Peyer's patch (tissue), 4 donors: ENCODE measurements at regions not wholly inside any gene's neighbourhood (a gene's known extent, or its start where the extent isn't known, plus 50 kb on each side); places are given as distances from the start of the nearest gene placed in this dataset.
A peak's percentile ranks its signal among the peaks of the same experiment; 100 is the strongest.

Experiments
- DNase-seq, 3 donors: peaks; one replicate each; pipeline ENCODE4 v3.0.0-alpha.2; 2017 to 2019
- H3K27ac ChIP-seq, 4 donors: fragments of 200-600 bp; sonication (generic); one replicate each; pipeline ENCODE4 v1.5.1; 2016 to 2019
- H3K27me3 ChIP-seq, 2 donors: fragments of 200-600 bp; sonication (generic); one replicate each; pipeline ENCODE4 v1.5.1; 2019
- H3K36me3 ChIP-seq, 3 donors: fragments of 200-600 bp; sonication (generic); one replicate each; pipeline ENCODE4 v1.5.1; 2016 to 2019
- H3K4me1 ChIP-seq, 4 donors: fragments of 200-600 bp; sonication (generic); one replicate each; pipeline ENCODE4 v1.5.1; 2016 to 2019
- H3K4me3 ChIP-seq, 4 donors: fragments of 200-600 bp; sonication (generic); 1 replicate in 3 of 4; 2 replicates in 1 of 4; pipeline ENCODE4 v1.5.1; 2016 to 2019; ENCODE audit warnings: mild to moderate bottlenecking in 1 of 4
- H3K9me3 ChIP-seq, 4 donors: fragments of 200-600 bp; sonication (generic); one replicate each; pipeline ENCODE4 v1.5.1; 2016 to 2019; ENCODE audit warnings: mild to moderate bottlenecking in 1 of 4
- POLR2A ChIP-seq, 2 donors: fragments of 450-650 bp; IDR thresholded peaks; one replicate each; pipeline ENCODE4 v1.5.1; 2017; ENCODE audit warnings: antibody characterized with exemption in 2 of 2, mild to moderate bottlenecking in 2 of 2, moderate library complexity in 2 of 2
- TF ChIP-seq, protein P1 (sequence below), 6 experiments: fragments of 450-650 bp in 4 of 6; fragments of 200-600 bp in 2 of 6; sonication (generic) in 1 of 6; IDR thresholded peaks; one replicate each; pipeline ENCODE4 v1.5.1; 2017 to 2019; ENCODE audit warnings: antibody characterized with exemption in 6 of 6, mild to moderate bottlenecking in 3 of 6, moderate library complexity in 1 of 6

DNA sequence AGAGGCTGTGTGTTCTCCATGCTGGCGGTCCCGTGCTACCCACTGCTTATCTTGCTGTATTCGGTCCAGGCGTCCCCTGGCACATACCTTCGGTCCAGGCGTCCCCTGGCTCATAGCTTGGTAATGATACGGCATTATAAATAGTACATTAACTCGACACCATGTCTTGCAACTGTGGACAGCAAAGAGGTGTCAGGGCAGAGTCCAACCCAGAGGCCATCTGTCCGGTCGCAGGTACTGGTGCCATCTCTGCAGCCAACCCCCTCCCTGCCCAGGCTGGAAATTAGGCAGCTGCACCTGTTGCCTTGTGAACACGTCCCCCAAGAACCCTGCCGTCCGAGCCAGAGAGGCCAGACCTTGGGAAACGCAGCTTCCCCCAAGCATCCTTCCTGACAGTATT is 634.3 kb downstream of the BRD1 start:
- no peak for TF ChIP-seq POLR2A (IDR thresholded peaks at IDR 0.05)
- TF ChIP-seq, protein P1, sequence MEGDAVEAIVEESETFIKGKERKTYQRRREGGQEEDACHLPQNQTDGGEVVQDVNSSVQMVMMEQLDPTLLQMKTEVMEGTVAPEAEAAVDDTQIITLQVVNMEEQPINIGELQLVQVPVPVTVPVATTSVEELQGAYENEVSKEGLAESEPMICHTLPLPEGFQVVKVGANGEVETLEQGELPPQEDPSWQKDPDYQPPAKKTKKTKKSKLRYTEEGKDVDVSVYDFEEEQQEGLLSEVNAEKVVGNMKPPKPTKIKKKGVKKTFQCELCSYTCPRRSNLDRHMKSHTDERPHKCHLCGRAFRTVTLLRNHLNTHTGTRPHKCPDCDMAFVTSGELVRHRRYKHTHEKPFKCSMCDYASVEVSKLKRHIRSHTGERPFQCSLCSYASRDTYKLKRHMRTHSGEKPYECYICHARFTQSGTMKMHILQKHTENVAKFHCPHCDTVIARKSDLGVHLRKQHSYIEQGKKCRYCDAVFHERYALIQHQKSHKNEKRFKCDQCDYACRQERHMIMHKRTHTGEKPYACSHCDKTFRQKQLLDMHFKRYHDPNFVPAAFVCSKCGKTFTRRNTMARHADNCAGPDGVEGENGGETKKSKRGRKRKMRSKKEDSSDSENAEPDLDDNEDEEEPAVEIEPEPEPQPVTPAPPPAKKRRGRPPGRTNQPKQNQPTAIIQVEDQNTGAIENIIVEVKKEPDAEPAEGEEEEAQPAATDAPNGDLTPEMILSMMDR (IDR thresholded peaks at IDR 0.05): no peak

DNA sequence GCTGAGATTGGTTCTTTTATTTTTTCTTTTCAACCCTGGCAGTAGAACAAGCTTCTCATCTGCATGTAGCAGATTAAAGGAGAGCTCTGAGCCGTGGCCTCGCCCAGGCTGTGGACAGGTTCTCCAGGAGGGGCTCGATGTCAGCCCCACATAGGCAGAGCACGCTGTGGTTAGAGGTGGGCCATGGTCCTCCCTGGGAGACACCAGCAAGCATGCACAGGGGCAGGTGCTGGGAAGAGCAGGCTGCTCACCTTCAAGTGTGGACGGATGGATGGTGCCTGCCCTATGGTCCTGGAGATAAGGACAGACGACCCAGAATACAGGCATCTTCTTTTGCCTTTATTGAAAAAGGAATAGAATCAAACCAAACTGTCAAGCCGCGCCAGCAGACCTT is 634.8 kb downstream of the BRD1 start:
- Histone ChIP-seq H3K9me3 (no peaks in the 10 kb centered on the region), H3K27me3 (no peaks in the 10 kb centered on the region), H3K36me3 (no peaks in the 10 kb centered on the region), H3K27ac (no peak overlapping the region), H3K4me1 (no peaks in the 10 kb centered on the region), H3K4me3 (no peak overlapping the region)
- no peak for TF ChIP-seq POLR2A (IDR thresholded peaks at IDR 0.05)
- TF ChIP-seq, protein P1 (IDR thresholded peaks at IDR 0.05): no peak
- no peak for DNase-seq

More for the DNA sequence above, 634.3 kb downstream of the BRD1 start:
- H3K4me1 ChIP-seq: no peaks in the 10 kb centered on the region
- H3K36me3 ChIP-seq: no peaks in the 10 kb centered on the region
- peak in 1 of 3 donors; percentile 16 for DNase-seq
- no peaks in the 10 kb centered on the region for H3K9me3 ChIP-seq
- no peak overlapping the region for H3K27ac ChIP-seq
- no peak overlapping the region for H3K4me3 ChIP-seq
- H3K27me3 ChIP-seq: no peaks in the 10 kb centered on the region

DNA sequence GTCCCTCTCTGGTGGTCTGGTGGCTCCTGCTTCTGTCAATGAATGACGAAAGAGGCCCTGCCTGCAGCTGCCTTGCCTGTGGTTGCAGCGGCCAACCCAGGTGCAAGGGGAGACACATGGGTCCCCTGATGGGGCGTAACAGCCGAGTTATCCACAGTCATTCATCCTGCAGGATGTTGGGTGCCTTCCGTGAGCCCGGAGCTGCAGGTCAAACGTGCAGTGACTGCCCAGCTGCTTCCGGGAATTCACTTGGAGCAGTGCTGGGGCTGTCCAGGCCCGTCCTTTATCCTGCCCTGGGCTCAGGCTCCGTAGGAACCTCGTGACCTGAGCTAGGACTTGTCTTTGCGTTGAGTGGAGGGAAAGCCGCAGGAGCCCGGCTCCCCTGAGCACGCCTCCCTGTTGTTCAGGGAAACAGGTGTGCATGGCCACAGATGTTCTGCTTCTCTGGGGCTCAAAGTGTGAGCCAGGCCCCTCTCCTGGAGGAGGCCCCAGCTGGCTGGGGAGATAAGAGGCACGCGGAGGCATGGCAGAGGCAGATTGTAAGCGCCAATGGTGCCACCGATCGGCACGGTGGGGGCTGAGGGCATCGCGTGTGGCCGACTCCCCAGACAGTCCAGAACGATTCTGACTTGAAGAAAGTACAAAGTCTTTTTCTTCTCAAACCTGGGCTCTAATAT is 635.4 kb downstream of the BRD1 start:
- no peaks in the 10 kb centered on the region for H3K36me3 ChIP-seq
- TF ChIP-seq POLR2A (IDR thresholded peaks at IDR 0.05): no peak
- TF ChIP-seq, protein P1 (IDR thresholded peaks at IDR 0.05): no peak
- no peaks in the 10 kb centered on the region for H3K4me1 ChIP-seq
- no peak overlapping the region for H3K27ac ChIP-seq
- H3K9me3 ChIP-seq: no peaks in the 10 kb centered on the region
- peak in 1 of 3 donors; percentile 42 for DNase-seq
- no peaks in the 10 kb centered on the region for H3K27me3 ChIP-seq
- H3K4me3 ChIP-seq: no peak overlapping the region

DNA sequence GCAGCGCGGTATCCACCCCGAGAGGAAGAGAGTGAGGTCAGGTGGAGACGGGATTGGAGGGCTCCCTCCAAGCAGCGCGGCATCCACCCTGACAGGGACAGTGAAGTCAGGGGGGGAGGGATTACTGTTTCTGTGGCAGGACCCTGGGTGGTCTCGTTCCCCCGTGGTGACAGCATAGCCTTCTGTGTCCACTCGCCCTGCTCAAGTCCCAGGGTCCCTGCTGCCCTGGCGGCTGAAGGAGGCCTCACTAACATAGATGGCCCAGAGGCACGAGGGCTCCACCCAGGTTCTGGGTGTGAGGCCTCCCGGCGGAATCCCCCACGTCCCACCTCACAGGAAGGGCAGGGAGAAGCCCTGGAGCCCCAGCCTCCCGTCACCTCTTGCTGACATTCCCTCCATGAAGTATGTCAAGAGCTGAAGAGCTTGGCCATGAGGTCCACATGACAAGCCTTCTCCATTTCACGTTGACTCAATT is 636.1 kb downstream of the BRD1 start:
- H3K4me3 ChIP-seq: no peak overlapping the region

DNA sequence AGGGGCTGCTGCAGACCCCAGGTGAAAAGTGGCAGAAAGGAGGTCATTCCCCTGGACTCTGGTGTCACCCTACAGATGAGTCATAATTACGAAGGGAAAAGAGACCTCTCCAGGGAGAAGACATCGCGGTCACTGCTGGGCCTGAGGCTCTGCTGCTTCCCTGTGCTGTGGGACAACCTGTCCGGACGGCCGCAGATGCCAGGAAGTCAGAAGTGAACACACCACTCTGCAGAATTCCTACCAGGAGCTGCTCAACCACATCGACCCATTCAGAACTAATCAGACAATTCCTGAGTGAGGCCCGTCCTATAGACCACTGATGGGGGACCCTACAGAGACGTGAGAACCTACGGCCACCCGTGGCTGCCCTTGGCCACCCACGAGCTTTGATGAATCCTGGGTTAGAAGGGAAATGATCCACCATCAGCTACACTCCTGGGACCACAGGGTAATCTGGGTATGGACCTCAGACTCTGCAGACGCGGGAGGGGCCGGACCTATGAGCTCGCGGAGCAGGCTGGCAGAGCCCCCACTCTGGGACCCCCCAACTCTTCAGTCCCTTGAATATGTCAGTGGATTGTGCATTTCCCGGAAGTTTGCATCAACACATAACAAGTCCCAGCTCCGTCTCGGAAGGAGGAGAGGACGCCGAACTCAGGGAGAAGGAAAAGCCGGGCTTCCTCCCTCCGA is 636.7 kb downstream of the BRD1 start:
- DNase-seq: peak in 1 of 3 donors; percentile 37
- Histone ChIP-seq H3K27me3 (no peaks in the 10 kb centered on the region), H3K4me1 (no peaks in the 10 kb centered on the region), H3K4me3 (no peak overlapping the region), H3K36me3 (no peaks in the 10 kb centered on the region), H3K27ac (no peak overlapping the region), H3K9me3 (no peaks in the 10 kb centered on the region)
- no peak for TF ChIP-seq POLR2A (IDR thresholded peaks at IDR 0.05)
- TF ChIP-seq, protein P1 (IDR thresholded peaks at IDR 0.05): no peak

More for the DNA sequence above, 636.1 kb downstream of the BRD1 start:
- DNase-seq: peak in 1 of 3 donors; percentile 21
- no peak for TF ChIP-seq POLR2A (IDR thresholded peaks at IDR 0.05)
- TF ChIP-seq, protein P1 (IDR thresholded peaks at IDR 0.05): no peak
- no peak overlapping the region for H3K27ac ChIP-seq
- no peaks in the 10 kb centered on the region for H3K4me1 ChIP-seq
- H3K27me3 ChIP-seq: no peaks in the 10 kb centered on the region
- H3K9me3 ChIP-seq: no peaks in the 10 kb centered on the region
- no peaks in the 10 kb centered on the region for H3K36me3 ChIP-seq
